Femur (tissue), 1 donor: ENCODE measurements at regions not wholly inside any gene's neighbourhood (a gene's known extent, or its start where the extent isn't known, plus 50 kb on each side); places are given as distances from the start of the nearest gene placed in this dataset.
"Not testable (repeated sequence)": the region's sequence is repeated elsewhere in the genome, so short reads cannot be mapped to it uniquely, and the experiment has no call there.

Experiments used
- DNase-seq: peaks from one replicate; pipeline ENCODE4 v3.0.0-alpha.2; 2017

- no peak for DNase-seq
Observed at GRCh38 chr18:75981102-75981501, 513.9 kb downstream of the ZNF516 start.

- DNase-seq, result no peak
Observed at GRCh38 chr18:75977081-75977480, 518.0 kb downstream of the ZNF516 start.

GRCh38 chr18:75970212-75970611, 524.8 kb downstream of the ZNF516 start:
- no peak for DNase-seq

- no peak for DNase-seq
Observed at GRCh38 chr18:75966431-75966830, 528.6 kb downstream of the ZNF516 start.

GRCh38 chr18:75962036-75962572, 532.9 kb downstream of the ZNF516 start:
- DNase-seq, result no peak

- not testable (repeated sequence) for DNase-seq
Observed at GRCh38 chr18:75960356-75960755, 532.9 kb upstream of the SMIM21 start.

GRCh38 chr18:75959150-75959549, 531.6 kb upstream of the SMIM21 start:
- DNase-seq, result no peak

GRCh38 chr18:75958683-75959082, 531.2 kb upstream of the SMIM21 start:
- DNase-seq, result no peak

GRCh38 chr18:75945265-75945933, 517.9 kb upstream of the SMIM21 start:
- no peak for DNase-seq

GRCh38 chr18:75937306-75937705, 509.8 kb upstream of the SMIM21 start:
- DNase-seq, result no peak

GRCh38 chr18:75936862-75937261, 509.4 kb upstream of the SMIM21 start:
- DNase-seq, result no peak

GRCh38 chr18:75931079-75931478, 503.6 kb upstream of the SMIM21 start:
- no peak for DNase-seq

GRCh38 chr18:75928706-75929105, 501.2 kb upstream of the SMIM21 start:
- DNase-seq, result no peak

GRCh38 chr18:75927791-75928190, 500.3 kb upstream of the SMIM21 start:
- no peak for DNase-seq

GRCh38 chr18:75926811-75927210, 499.3 kb upstream of the SMIM21 start:
- DNase-seq, result no peak

- DNase-seq, result peak; percentile 78
Observed at GRCh38 chr18:75923169-75923568, 495.7 kb upstream of the SMIM21 start.

- DNase-seq, result no peak
Observed at GRCh38 chr18:75916624-75916982, 489.1 kb upstream of the SMIM21 start.

- peak; percentile 83 for DNase-seq
Observed at GRCh38 chr18:75915941-75916623, 488.6 kb upstream of the SMIM21 start.

GRCh38 chr18:75912829-75913228, 485.3 kb upstream of the SMIM21 start:
- no peak for DNase-seq

GRCh38 chr18:75904416-75904815, 476.9 kb upstream of the SMIM21 start:
- DNase-seq, result no peak

GRCh38 chr18:75898651-75899050, 471.1 kb upstream of the SMIM21 start:
- DNase-seq, result no peak

GRCh38 chr18:75897386-75897785, 469.9 kb upstream of the SMIM21 start:
- no peak for DNase-seq

- DNase-seq, result no peak
Observed at GRCh38 chr18:75896865-75897264, 469.4 kb upstream of the SMIM21 start.

- no peak for DNase-seq
Observed at GRCh38 chr18:75895135-75895534, 467.6 kb upstream of the SMIM21 start.

- no peak for DNase-seq
Observed at GRCh38 chr18:75884728-75885127, 457.2 kb upstream of the SMIM21 start.
